SHP77 (cell line): ENCODE measurements at regions not wholly inside any gene's neighbourhood (a gene's known extent, or its start where the extent isn't known, plus 50 kb on each side); places are given as distances from the start of the nearest gene placed in this dataset.

ENCODE experiments used
- DNase-seq, 2 experiments: peaks; one replicate each; lab custom pipeline; 2025; lab: John Stamatoyannopoulos, UW

- DNase-seq, result no peak
Measured at GRCh38 chr2:196535061-196535460, 104.5 kb upstream of the CCDC150 start.

DNA sequence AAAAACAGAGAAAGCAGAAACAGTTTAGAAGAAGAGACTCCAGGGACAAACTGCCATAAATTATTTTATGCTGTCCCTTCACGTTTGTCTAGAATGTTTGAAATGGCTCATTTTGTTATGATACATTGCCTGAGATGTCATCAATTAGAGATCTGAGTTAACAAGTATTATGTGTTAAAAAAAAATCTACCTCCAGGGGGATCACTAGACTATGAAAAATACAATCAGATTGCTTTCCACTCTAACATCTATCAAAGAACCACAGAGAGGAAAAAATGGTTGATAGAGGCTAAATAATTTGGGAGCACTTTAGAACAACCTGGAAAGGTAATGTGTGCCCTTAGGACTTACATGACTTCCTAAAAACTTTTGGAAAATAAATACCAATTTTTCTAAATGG, 103.8 kb upstream of the CCDC150 start:
- DNase-seq, result no peak

DNA sequence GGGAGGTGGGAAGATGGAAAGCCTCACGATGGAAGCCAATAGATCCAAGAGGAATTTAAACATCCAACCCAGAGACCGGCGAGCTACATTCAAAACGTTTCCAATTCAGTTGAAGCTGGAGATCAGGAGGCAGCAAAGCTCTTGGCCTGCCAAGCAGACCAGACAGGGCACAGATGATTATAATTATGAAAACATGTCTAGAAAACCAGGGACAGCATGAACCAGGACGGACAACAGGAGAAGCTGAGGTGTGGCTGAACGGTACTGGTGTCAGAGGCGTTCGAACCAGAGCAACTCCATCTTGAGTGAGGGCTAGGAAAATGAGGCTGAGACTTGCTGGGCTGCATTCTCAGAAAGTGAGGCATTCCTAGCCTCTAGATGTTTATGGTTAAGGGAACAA, 102.2 kb upstream of the CCDC150 start:
- no peak for DNase-seq

DNA sequence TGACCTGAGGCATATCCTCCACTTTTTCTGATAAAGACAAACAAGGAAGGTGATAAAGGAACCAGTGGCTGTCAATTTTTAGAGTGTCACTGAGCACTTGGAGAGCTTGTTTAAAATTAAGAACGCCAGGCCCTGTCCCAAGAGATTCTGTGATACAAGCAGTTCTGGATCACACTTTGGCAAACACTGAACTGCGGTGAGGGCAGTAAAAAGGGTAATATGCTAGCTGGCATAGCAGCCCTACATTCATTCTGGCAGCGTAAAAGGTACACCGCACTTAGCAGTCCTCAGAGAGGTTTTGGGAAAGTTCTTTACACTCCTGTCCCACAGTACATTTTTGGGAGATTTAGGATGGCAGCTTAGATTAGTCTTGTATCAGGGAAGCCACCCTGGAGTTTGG, 101.3 kb upstream of the CCDC150 start:
- DNase-seq, result no peak

GRCh38 chr2:196538646-196539045, 100.9 kb upstream of the CCDC150 start:
- no peak for DNase-seq

GRCh38 chr2:196544906-196545433, 94.5 kb upstream of the CCDC150 start:
- no peak for DNase-seq

GRCh38 chr2:196546151-196546919, 93.2 kb upstream of the CCDC150 start:
- DNase-seq, result no peak

GRCh38 chr2:196549052-196549451, 90.5 kb upstream of the CCDC150 start:
- no peak for DNase-seq

GRCh38 chr2:196551014-196551413, 88.5 kb upstream of the CCDC150 start:
- DNase-seq, result no peak

DNA sequence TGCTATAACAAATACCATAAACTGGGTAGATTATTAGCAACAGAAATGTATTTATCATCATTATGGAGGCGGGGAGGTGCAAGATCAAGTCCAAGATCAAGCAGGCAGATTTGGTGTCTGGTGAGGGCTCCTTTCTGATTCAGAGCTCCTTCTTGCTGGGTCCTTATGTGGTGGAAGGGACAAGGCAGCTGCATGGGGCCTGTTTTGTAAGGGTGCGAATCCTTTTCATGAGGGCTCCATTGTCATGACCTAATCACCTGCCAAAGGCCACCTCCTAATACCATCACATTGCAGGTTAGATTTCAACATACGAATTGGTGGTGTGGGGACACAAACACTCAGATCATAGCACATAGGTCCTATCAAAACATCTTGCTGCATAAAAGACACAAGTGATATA, 84.4 kb upstream of the CCDC150 start:
- DNase-seq, result no peak

DNA sequence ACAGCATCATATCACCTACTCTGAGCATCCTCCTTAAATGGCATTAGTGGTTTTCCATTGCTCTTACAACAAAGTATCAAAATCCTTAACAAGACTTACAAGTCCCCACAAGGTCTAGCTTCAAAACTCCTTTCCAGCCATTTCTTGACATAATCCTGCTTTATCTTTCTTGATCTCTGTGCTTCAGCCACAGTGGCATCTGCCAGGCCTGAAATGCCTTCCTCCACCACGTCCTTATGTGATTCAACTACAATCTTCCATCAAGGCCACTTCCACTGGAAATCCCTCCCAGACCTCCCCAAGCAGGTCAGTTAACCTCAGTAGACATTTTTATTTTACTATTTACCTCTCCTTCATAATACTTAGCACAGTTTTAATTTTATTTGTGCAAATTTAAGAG, 83.8 kb upstream of the CCDC150 start:
- DNase-seq, result no peak

DNA sequence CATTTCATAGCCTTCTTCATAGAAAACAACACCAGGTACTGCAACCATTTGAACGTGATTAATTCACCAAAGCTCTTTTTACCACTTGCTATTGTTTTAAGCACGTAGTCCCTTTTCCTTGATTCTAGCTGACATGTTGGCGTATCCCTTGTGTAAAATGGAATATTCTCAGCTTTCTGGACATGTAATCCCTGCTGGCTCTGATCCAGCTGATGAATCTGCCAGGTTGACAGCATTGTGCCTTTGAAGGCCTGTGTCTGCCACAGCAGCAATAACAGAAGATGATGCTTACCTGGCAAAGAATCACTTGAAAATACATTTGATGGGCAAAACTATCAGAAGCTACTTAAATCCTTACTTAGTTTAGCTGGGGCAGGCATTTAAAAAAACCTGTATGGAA, 81.0 kb upstream of the CCDC150 start:
- no peak for DNase-seq

GRCh38 chr2:196563876-196564275, 75.6 kb upstream of the CCDC150 start:
- no peak for DNase-seq

- DNase-seq, result no peak
Measured at GRCh38 chr2:196565106-196565765, 74.3 kb upstream of the CCDC150 start.

GRCh38 chr2:196565982-196566381, 73.5 kb upstream of the CCDC150 start:
- no peak for DNase-seq

GRCh38 chr2:196566961-196567666, 72.4 kb upstream of the CCDC150 start:
- peak; percentile 23 to 32 for DNase-seq

GRCh38 chr2:196568506-196568905, 71.0 kb upstream of the CCDC150 start:
- DNase-seq, result no peak

DNA sequence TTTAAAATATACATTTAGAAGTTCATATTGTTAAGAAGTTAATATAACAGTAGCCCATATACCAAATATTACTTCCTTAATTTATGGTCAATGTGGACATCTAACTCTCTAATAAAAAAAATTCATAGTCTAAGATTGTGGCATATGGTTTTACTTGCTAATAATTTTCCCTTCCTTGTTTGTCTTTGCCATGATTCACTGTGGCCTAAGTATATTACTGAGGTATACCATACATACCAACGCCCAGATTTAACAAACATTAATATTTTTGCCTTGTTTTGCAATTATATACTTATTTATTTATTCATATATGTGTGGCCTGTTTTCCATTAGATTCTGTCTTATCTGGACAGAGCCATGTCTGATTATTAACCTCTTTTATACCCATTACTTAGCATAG, 54.6 kb upstream of the CCDC150 start:
- DNase-seq, result no peak

DNA sequence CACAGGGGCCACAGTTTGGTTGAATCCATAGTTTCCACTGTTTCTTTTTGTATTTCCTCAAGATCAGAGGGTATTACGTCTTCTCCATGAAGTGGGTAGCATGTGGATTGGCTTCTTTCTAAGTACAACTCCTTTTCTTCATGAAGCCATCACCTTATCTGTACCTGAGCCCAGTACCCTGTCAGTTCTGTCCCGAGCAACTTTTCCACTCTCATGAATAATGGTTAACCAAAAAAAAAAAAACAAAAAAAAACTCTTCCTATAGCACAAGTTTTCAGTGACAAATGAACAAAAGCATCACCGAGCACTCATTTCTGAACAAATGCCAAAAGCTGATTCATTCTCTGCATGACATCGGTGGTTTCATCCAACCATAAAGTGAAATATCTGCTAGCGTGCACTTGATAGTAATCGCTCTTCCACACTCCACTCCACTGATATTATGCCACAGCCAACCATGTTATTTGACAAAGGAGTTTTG, 53.0 kb upstream of the CCDC150 start:
- DNase-seq, result no peak

- no peak for DNase-seq
Measured at GRCh38 chr2:196587056-196587455, 52.5 kb upstream of the CCDC150 start.

DNA sequence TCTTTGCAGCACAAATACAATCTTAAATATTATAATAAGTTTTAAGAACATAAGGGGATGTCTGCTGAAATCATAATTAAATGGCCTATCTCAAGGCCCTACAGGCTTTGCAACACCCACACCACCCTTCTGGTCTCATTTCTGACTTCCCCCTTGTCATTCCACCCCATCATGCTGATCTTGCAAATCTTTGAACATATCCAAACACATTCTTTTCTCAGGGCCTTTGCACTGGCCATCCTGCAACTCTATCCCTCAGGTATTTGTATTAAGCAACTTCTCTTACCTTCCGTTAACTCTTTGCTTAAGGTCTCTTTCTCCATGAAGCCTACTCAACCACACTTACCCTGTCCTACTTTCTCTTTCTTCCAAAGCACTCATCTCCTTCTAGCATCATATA, 51.8 kb upstream of the CCDC150 start:
- DNase-seq, result no peak

DNA sequence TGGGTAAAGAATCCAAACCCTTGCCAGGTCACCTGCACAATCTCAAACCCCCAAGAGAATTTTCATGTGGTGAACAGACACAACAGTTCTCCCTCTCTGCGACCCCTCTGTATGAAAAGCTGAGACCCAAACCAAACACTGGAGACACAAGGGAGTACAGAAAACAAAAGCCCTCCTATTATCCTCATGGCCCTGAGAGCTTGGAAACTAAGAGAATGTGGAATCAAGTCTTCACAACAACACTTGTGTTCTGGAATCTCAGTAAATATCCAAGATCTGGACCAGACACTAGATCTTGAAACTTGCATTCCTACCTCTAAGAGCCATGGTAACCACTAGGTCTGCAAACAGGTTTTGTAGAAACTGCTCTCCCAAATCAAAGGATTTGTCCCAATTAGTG, 50.1 kb upstream of the CCDC150 start:
- DNase-seq, result no peak
